CD14-positive monocyte (primary cell): ENCODE measurements at regions not wholly inside any gene's neighbourhood (a gene's known extent, or its start where the extent isn't known, plus 50 kb on each side); places are given as distances from the start of the nearest gene placed in this dataset.
"Not testable (repeated sequence)": the region's sequence is repeated elsewhere in the genome, so short reads cannot be mapped to it uniquely, and the experiment has no call there.

Experiments
- DNase-seq, 3 donors: peaks; one replicate each; pipeline ENCODE4 v3.0.0-alpha.2; 2011 to 2022
- H2AFZ ChIP-seq: 2 replicates; pipeline ENCODE4 v1.6.0; 2012; ENCODE audit warnings: mild to moderate bottlenecking, low read depth, low read length, inconsistent platforms; ENCODE audit not compliant: insufficient read depth, poor library complexity, severe bottlenecking
- H3K27ac ChIP-seq, 2 donors: 1 replicate in 1 of 2; 2 replicates in 1 of 2; pipeline ENCODE4 v1.5.1; 2012 to 2013; ENCODE audit warnings: low read length in 2 of 2, control low read depth in 1 of 2, inconsistent platforms in 1 of 2, low read depth in 1 of 2, mild to moderate bottlenecking in 1 of 2
- H3K27me3 ChIP-seq, 2 donors: one replicate each; pipeline versions ENCODE4 v1.6.0 to v1.6.1; 2011 to 2013; ENCODE audit warnings: low read length in 2 of 2; ENCODE audit not compliant: control insufficient read depth in 2 of 2, insufficient read depth in 2 of 2
- H3K36me3 ChIP-seq, 2 donors: replicated peaks in 1 of 2; 1 replicate in 1 of 2; 2 replicates in 1 of 2; pipeline versions ENCODE4 v1.5.1 to v1.6.1; 2012 to 2013; ENCODE audit warnings: low read length in 2 of 2, control low read depth in 1 of 2, inconsistent platforms in 1 of 2, mild to moderate bottlenecking in 1 of 2; ENCODE audit not compliant: insufficient read depth in 2 of 2, control insufficient read depth in 1 of 2
- H3K4me1 ChIP-seq, 2 donors: 1 replicate in 1 of 2; 2 replicates in 1 of 2; pipeline versions ENCODE4 v1.5.1 to v1.6.1; 2012 to 2013; ENCODE audit warnings: low read length in 2 of 2, control low read depth in 1 of 2, inconsistent platforms in 1 of 2, mild to moderate bottlenecking in 1 of 2, moderate library complexity in 1 of 2; ENCODE audit not compliant: insufficient read depth in 2 of 2, control insufficient read depth in 1 of 2
- H3K4me2 ChIP-seq: replicated peaks from 2 replicates; pipeline ENCODE3; 2012; ENCODE audit warnings: low read length, moderate library complexity, mild to moderate bottlenecking; ENCODE audit not compliant: poor library complexity, severe bottlenecking; ENCODE audit errors: extremely low read depth
- H3K4me3 ChIP-seq, 3 experiments: fragments of 200-600 bp in 1 of 3; sonication (generic) in 1 of 3; replicated peaks in 1 of 3; 1 replicate in 2 of 3; 2 replicates in 1 of 3; pipeline ENCODE4 v1.5.1; 2011 to 2013; ENCODE audit warnings: low read length in 3 of 3, mild to moderate bottlenecking in 3 of 3, control low read depth in 2 of 3, low read depth in 2 of 3, inconsistent platforms in 1 of 3, moderate library complexity in 1 of 3
- H3K79me2 ChIP-seq: 2 replicates; pipeline ENCODE4 v1.6.0; 2012; ENCODE audit warnings: mild to moderate bottlenecking, control low read depth, inconsistent platforms, low read length, moderate library complexity; ENCODE audit not compliant: insufficient read depth
- H3K9ac ChIP-seq: 2 replicates; pipeline ENCODE4 v1.6.0; 2017; ENCODE audit warnings: low read length, mild to moderate bottlenecking; ENCODE audit not compliant: insufficient read depth, poor library complexity, severe bottlenecking
- H3K9me3 ChIP-seq, 2 donors: replicated peaks in 1 of 2; 1 replicate in 1 of 2; 2 replicates in 1 of 2; pipeline versions ENCODE4 v1.5.1 to v1.6.1; 2012 to 2013; ENCODE audit warnings: low read length in 2 of 2, control low read depth in 1 of 2; ENCODE audit not compliant: control insufficient read depth in 1 of 2, insufficient read depth in 1 of 2
- H4K20me1 ChIP-seq: 2 replicates; pipeline ENCODE4 v1.6.0; 2012; ENCODE audit warnings: mild to moderate bottlenecking, low read length, control low read depth, moderate library complexity; ENCODE audit not compliant: insufficient read depth
- H3K27ac Mint-ChIP-seq, 7 donors: one replicate each; pipeline ENCODE4 v1.8.0; 2020; ENCODE audit warnings: mild to moderate bottlenecking in 7 of 7, mixed read lengths in 7 of 7, moderate library complexity in 6 of 7, inconsistent platforms in 2 of 7
- H3K27me3 Mint-ChIP-seq, 3 donors: one replicate each; pipeline ENCODE4 v1.8.0; 2021 to 2022; ENCODE audit warnings: low read depth in 3 of 3, mild to moderate bottlenecking in 3 of 3, mixed read lengths in 3 of 3, moderate library complexity in 3 of 3, inconsistent platforms in 1 of 3
- H3K36me3 Mint-ChIP-seq, 2 donors: one replicate each; pipeline ENCODE4 v1.8.0; 2020; ENCODE audit warnings: mixed read lengths in 2 of 2, inconsistent platforms in 1 of 2, mild to moderate bottlenecking in 1 of 2
- H3K4me1 Mint-ChIP-seq: one replicate; pipeline ENCODE4 v1.8.0; 2020; ENCODE audit warnings: mild to moderate bottlenecking, mixed read lengths
- H3K4me3 Mint-ChIP-seq, 2 donors: one replicate each; pipeline ENCODE4 v1.8.0; 2020; ENCODE audit warnings: mild to moderate bottlenecking in 2 of 2, mixed read lengths in 2 of 2, moderate library complexity in 1 of 2
- H3K9me3 Mint-ChIP-seq, 7 donors: one replicate each; pipeline ENCODE4 v1.8.0; 2020 to 2022; ENCODE audit warnings: mixed read lengths in 7 of 7, mild to moderate bottlenecking in 6 of 7, moderate library complexity in 6 of 7, inconsistent platforms in 2 of 7
- CTCF ChIP-seq: fragments of 200-600 bp; IDR thresholded peaks from one replicate; pipeline ENCODE4 v1.8.0; 2022; ENCODE audit warnings: antibody characterized with exemption, mild to moderate bottlenecking
- WGBS: methylation state at CpG from one replicate; pipeline ENCODE4 v1.1.5; 2013; ENCODE audit warnings: missing lambda C conversion rate; ENCODE audit not compliant: insufficient coverage; 5-methylcytosine and 5-hydroxymethylcytosine counted together
- intact Hi-C, 2 donors: fragments of 100-400 bp; cut with micrococcal nuclease; formaldehyde crosslinking; loops; one replicate each; pipeline versions ENCODE4 v1.15.0 to v1.15.1; 2023

- H3K9ac ChIP-seq = no peak overlapping the region
- H3K27me3 ChIP-seq = no peaks in the 10 kb centered on the region
- peaks cover 6% of the 10 kb centered on the region in 2 donors for H3K4me1 ChIP-seq
- H2AFZ ChIP-seq = no peak overlapping the region
- H3K27ac Mint-ChIP-seq = no peak overlapping the region
- 84% methylated on average over 10 of the region's 14 CpGs for WGBS
- no peaks in the 10 kb centered on the region for H3K9me3 Mint-ChIP-seq
- H3K4me3 Mint-ChIP-seq = no peak overlapping the region
- no peak overlapping the region for H3K4me2 ChIP-seq
- peaks cover 0 to 8% (median 5%) of the 10 kb centered on the region in 3 donors for H3K27me3 Mint-ChIP-seq
- no peak overlapping the region for H3K27ac ChIP-seq
- H3K36me3 Mint-ChIP-seq = no peaks in the 10 kb centered on the region
- H3K36me3 ChIP-seq = no peaks in the 10 kb centered on the region
- intact Hi-C loops = no loop called here
- no peak for DNase-seq
- no peak overlapping the region for H3K4me3 ChIP-seq
- TF ChIP-seq CTCF = no peak
- no peaks in the 10 kb centered on the region for H4K20me1 ChIP-seq
- H3K4me1 Mint-ChIP-seq = peaks cover 7% of the 10 kb centered on the region
- no peaks in the 10 kb centered on the region for H3K9me3 ChIP-seq
- no peaks in the 10 kb centered on the region for H3K79me2 ChIP-seq
Observed at GRCh38 chr1:9443913-9444445, 95.3 kb upstream of the SLC25A33 start.

GRCh38 chr1:9444532-9444931 lies 94.7 kb upstream of the SLC25A33 start:
- Histone ChIP-seq H3K4me3 (no peak overlapping the region), H2AFZ (no peak overlapping the region), H4K20me1 (no peaks in the 10 kb centered on the region), H3K36me3 (no peaks in the 10 kb centered on the region), H3K27ac (no peak overlapping the region), H3K4me1 (peaks cover under 1% of the 10 kb centered on the region in 2 donors), H3K27me3 (no peaks in the 10 kb centered on the region), H3K4me2 (no peak overlapping the region), H3K9me3 (no peaks in the 10 kb centered on the region), H3K9ac (no peak overlapping the region), H3K79me2 (no peaks in the 10 kb centered on the region)
- Mint-ChIP-seq H3K4me1 (peaks cover 1% of the 10 kb centered on the region), H3K9me3 (no peaks in the 10 kb centered on the region), H3K27me3 (peaks cover 0 to 8% (median 5%) of the 10 kb centered on the region in 3 donors), H3K36me3 (no peaks in the 10 kb centered on the region), H3K4me3 (no peak overlapping the region), H3K27ac (peak overlapping the region in 1 of 7 donors; percentile 50)
- intact Hi-C loops = no loop called here
- DNase-seq = no peak
- 94% methylated on average over 11 of the region's 12 CpGs for WGBS
- no peak for TF ChIP-seq CTCF

GRCh38 chr1:9445081-9445480 lies 94.2 kb upstream of the SLC25A33 start:
- H3K27ac Mint-ChIP-seq, H3K4me2 ChIP-seq, H3K36me3 ChIP-seq, H4K20me1 ChIP-seq, H3K9me3 Mint-ChIP-seq, H3K4me1 ChIP-seq, H3K4me3 ChIP-seq, DNase-seq, H3K79me2 ChIP-seq, H3K36me3 Mint-ChIP-seq, H3K4me3 Mint-ChIP-seq, H3K27me3 ChIP-seq, H2AFZ ChIP-seq, intact Hi-C loops, H3K9ac ChIP-seq, H3K4me1 Mint-ChIP-seq, H3K9me3 ChIP-seq, H3K27me3 Mint-ChIP-seq, H3K27ac ChIP-seq: not testable (repeated sequence)
- WGBS = 83% methylated on average over 1 of the region's 10 CpGs
